Heart right ventricle (tissue), 16 donors: ENCODE measurements at regions not wholly inside any gene's neighbourhood (a gene's known extent, or its start where the extent isn't known, plus 50 kb on each side); places are given as distances from the start of the nearest gene placed in this dataset.

ENCODE experiments used
- ATAC-seq, 8 donors: fragments of 200-7000 bp; cut with Tn5 transposase; one replicate each; pipeline ENCODE4 v1.9.1; 2020; ENCODE audit warnings: mild to moderate bottlenecking in 8 of 8, moderate library complexity in 8 of 8, moderate number of reproducible peaks in 1 of 8
- DNase-seq, 2 donors: peaks; one replicate each; pipeline ENCODE4 v3.0.0-alpha.2; 2020
- H3K27ac ChIP-seq, 10 donors: fragments of 200-600 bp; sonication (generic) in 2 of 10; one replicate each; pipeline versions ENCODE4 v1.5.0 to v1.8.0; 2020 to 2022; ENCODE audit warnings: mild to moderate bottlenecking in 3 of 10
- H3K27me3 ChIP-seq, 7 donors: fragments of 200-600 bp; one replicate each; pipeline ENCODE4 v1.8.0; 2021 to 2022; ENCODE audit warnings: mild to moderate bottlenecking in 2 of 7
- H3K36me3 ChIP-seq, 9 donors: fragments of 200-600 bp; sonication (generic) in 1 of 9; one replicate each; pipeline versions ENCODE4 v1.5.0 to v1.8.0; 2020 to 2022; ENCODE audit warnings: mild to moderate bottlenecking in 2 of 9
- H3K4me1 ChIP-seq, 9 donors: fragments of 200-600 bp; sonication (generic) in 1 of 9; one replicate each; pipeline versions ENCODE4 v1.5.0 to v1.8.0; 2020 to 2022; ENCODE audit warnings: mild to moderate bottlenecking in 4 of 9
- H3K4me3 ChIP-seq, 10 donors: fragments of 200-600 bp; sonication (generic) in 2 of 10; one replicate each; pipeline versions ENCODE4 v1.5.0 to v1.8.0; 2020 to 2022; ENCODE audit warnings: mild to moderate bottlenecking in 7 of 10, moderate library complexity in 2 of 10
- H3K9me3 ChIP-seq, 11 donors: fragments of 200-600 bp in 10 of 11; sonication (generic) in 2 of 11; one replicate each; pipeline versions ENCODE4 v1.5.0 to v1.8.0; 2013 to 2022; ENCODE audit warnings: mild to moderate bottlenecking in 2 of 11, control low read depth in 1 of 11, moderate library complexity in 1 of 11
- WGBS, 2 donors: extraction: QIAGEN DNeasy Blood & Tissue Kit; methylation state at CpG; one replicate each; pipeline ENCODE4 v1.1.7; 2013; ENCODE audit warnings: inconsistent platforms in 1 of 2; 5-methylcytosine and 5-hydroxymethylcytosine counted together
- intact Hi-C, 10 donors: fragments of 100-400 bp; cut with DNase I; formaldehyde crosslinking; loops; one replicate each; pipeline versions ENCODE4 v1.11.1 to v1.14.2; 2022
- TF ChIP-seq, protein P1 (sequence below), 9 donors: fragments of 200-600 bp; sonication (generic) in 2 of 9; IDR thresholded peaks; one replicate each; pipeline versions ENCODE4 v1.5.0 to v1.8.0; 2021 to 2022; ENCODE audit warnings: antibody characterized with exemption in 9 of 9, mild to moderate bottlenecking in 5 of 9, moderate library complexity in 1 of 9
- donor health status: Arrhythmogenic right ventricular cardiomyopathy.
- donor health status: ischemic (EF 13 %, LVEDD 7.1; RV severe dilation, severe dysfunction).
- donor health status: healthy with polysubstance abuse.
- donor health status: DM: no; HTN: yes; CAD: no.
- donor health status: DM: no; HTN: no; CAD: no.
- donor health status: ischemic (EF 25% LVEDD 6.9; RV normal size, moderate dysfunction).
- donor health status: ischemic (EF 25% LVEDD 5.7; RV mildly dilated, moderate dysfunction).
- donor health status: healthy.
- donor health status: DM: yes; HTN: yes; CAD: no.
- donor health status: Ischemic cardiomyopathy.
- donor health status: ischemic (EF 35%, LVEDD 5.7; RV mildly dilated, moderate dysfunction).
- donor health status: nonischemic (EF 11% LVEDD 7.7; RV severe dilation, severe dysfunction).
- donor health status: DM: yes; HTN: yes; CAD: no.
- donor health status: PGD.
- donor health status: ischemic (EF 29% LVEDD 5.4; RV normal size, mild dysfunction).
- donor health status: nonischemic (EF 23%, LVEDD 6.1; RV moderate dilation, normal function).

DNA sequence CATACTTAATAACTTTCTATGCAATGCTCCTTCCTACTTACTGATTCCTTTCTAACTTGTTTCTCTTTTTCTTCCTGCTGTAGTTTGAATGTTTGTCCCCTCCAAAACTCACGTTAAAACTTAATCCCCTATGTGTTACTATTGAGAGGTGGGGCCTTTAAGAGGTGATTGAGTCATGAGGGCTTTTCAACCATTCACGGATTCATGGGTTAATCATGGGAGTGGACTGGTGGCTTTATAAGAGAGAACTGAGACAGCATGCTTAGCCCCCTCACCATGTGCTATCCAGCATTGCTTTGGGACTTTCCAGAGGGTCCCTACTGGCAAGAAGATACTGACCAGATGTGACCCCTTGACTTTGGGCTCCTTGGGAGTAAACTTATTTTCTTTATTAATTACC, 66.0 kb upstream of the TRIM9 start:
- ATAC-seq (no peak), DNase-seq (no peak)
- 62 to 73% methylated on average over 2 of the region's 2 CpGs for WGBS, 2 donors

DNA sequence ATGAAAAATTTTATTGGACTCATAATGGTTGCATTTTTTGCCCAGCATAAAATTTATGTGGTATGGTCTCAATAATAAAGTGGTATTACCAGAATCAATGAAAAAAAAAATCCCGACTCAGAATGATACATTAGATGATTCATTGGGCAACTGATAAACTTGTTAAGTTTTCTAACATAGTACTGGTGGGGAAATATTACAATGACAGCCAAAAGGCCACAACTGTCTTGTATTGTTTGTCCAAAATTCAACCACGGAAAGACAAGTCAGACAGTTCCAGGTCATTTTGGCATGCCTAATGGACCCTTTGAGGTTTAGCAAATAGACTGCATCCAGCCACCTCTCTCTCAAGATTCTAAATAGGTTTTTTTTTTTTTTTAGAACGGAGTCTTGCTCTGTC, 70.5 kb upstream of the TRIM9 start:
- intact Hi-C loops = no loop called here
- H3K27me3 ChIP-seq = no peaks in the 10 kb centered on the region
- TF ChIP-seq, protein P1, sequence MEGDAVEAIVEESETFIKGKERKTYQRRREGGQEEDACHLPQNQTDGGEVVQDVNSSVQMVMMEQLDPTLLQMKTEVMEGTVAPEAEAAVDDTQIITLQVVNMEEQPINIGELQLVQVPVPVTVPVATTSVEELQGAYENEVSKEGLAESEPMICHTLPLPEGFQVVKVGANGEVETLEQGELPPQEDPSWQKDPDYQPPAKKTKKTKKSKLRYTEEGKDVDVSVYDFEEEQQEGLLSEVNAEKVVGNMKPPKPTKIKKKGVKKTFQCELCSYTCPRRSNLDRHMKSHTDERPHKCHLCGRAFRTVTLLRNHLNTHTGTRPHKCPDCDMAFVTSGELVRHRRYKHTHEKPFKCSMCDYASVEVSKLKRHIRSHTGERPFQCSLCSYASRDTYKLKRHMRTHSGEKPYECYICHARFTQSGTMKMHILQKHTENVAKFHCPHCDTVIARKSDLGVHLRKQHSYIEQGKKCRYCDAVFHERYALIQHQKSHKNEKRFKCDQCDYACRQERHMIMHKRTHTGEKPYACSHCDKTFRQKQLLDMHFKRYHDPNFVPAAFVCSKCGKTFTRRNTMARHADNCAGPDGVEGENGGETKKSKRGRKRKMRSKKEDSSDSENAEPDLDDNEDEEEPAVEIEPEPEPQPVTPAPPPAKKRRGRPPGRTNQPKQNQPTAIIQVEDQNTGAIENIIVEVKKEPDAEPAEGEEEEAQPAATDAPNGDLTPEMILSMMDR (IDR thresholded peaks at IDR 0.05) = no peak
- H3K9me3 ChIP-seq = no peaks in the 10 kb centered on the region
- no peak overlapping the region for H3K27ac ChIP-seq
- DNase-seq (no peak), ATAC-seq (no peak)
- no peak overlapping the region for H3K4me3 ChIP-seq
- 82 to 89% methylated on average over 3 of the region's 3 CpGs for WGBS, 2 donors
- H3K36me3 ChIP-seq = no peaks in the 10 kb centered on the region
- H3K4me1 ChIP-seq = peaks cover 0 to 16% (median 0%) of the 10 kb centered on the region in 9 donors

More for the DNA sequence above, 66.0 kb upstream of the TRIM9 start:
- Histone ChIP-seq H3K36me3 (no peaks in the 10 kb centered on the region), H3K4me3 (no peak overlapping the region), H3K27me3 (no peaks in the 10 kb centered on the region), H3K27ac (no peak overlapping the region), H3K9me3 (no peaks in the 10 kb centered on the region), H3K4me1 (no peaks in the 10 kb centered on the region)
- intact Hi-C loops = no loop called here
- TF ChIP-seq, protein P1 (IDR thresholded peaks at IDR 0.05) = no peak

DNA sequence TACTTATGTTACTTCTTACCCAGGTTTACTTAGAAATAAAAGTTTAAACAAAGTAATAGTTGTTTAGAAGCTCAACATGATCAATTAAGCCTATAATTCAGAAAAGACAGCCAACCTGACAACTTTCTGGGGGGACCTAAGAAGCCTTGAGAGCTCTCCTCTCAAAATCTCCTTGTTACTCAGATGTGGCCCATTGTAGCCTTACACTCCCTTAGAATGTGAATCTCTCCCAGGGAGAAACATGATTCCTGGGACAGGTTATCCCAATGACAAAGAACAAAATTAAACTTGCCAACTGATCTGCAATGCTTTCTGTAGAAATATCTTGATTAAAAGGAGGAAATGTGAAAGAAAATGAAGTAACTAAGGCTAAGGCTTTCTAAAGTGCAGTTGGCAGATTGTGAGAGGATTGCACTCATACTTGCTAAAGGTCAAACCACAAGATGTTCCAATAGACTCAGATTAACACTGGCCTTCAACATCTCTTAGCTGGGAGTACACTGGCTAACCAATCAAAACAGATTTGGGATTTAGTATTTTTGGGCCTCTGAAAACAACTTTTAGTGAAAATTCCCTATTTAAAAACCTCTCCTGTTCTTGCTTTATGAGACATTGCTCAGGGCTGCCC, 72.3 kb upstream of the TMX1 start:
- ATAC-seq (peak in 4 of 8 donors; percentile 44 to 85 (median 56)), DNase-seq (no peak)
- Histone ChIP-seq H3K27me3 (no peaks in the 10 kb centered on the region), H3K9me3 (no peaks in the 10 kb centered on the region), H3K36me3 (no peaks in the 10 kb centered on the region), H3K27ac (peak overlapping the region in 1 of 10 donors; percentile 62), H3K4me1 (peaks cover 0 to 16% (median 0%) of the 10 kb centered on the region in 9 donors), H3K4me3 (no peak overlapping the region)
- TF ChIP-seq, protein P1 (IDR thresholded peaks at IDR 0.05) = no peak
- intact Hi-C loops = no loop called here

DNA sequence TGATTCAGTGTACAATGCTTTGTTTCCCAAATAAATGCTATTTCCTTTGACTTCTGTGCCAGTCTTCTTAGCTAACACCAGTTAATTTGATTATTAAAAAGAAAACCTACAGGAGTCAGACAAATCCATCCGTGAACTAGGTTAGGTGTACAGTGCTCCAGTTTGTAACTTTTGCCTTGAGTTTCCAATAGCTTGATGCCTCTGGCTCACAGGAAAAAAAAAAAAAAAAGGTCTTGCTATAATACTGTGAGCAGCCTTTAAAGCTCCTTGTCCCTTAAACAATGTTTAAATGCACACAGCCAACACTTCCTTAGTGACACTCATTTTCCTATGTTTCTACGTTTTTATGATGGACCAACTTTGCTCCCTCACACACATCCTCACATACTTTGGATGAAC, 71.8 kb upstream of the TMX1 start:
- Histone ChIP-seq H3K4me3 (no peak overlapping the region), H3K27me3 (no peaks in the 10 kb centered on the region), H3K36me3 (no peaks in the 10 kb centered on the region), H3K4me1 (peaks cover 0 to 16% (median 0%) of the 10 kb centered on the region in 9 donors), H3K9me3 (no peaks in the 10 kb centered on the region), H3K27ac (peak overlapping the region in 1 of 10 donors; percentile 62)
- intact Hi-C loops = no loop called here
- ATAC-seq = no peak
- TF ChIP-seq, protein P1 (IDR thresholded peaks at IDR 0.05) = no peak
- WGBS, 2 donors = 45 to 64% methylated on average over 2 of the region's 2 CpGs
- no peak for DNase-seq
